Vagina (tissue), 2 donors: ENCODE measurements at regions not wholly inside any gene's neighbourhood (a gene's known extent, or its start where the extent isn't known, plus 50 kb on each side); places are given as distances from the start of the nearest gene placed in this dataset.

Experiments used
- DNase-seq, 2 donors: peaks; one replicate each; pipeline ENCODE4 v3.0.0-alpha.2; 2017; ENCODE audit errors: extremely low spot score in 2 of 2
- H3K27ac ChIP-seq: fragments of 200-600 bp; sonication (generic); one replicate; pipeline ENCODE4 v1.5.1; 2019
- H3K27me3 ChIP-seq: fragments of 200-600 bp; sonication (generic); one replicate; pipeline ENCODE4 v1.5.1; 2019
- H3K36me3 ChIP-seq, 2 donors: fragments of 200-600 bp; sonication (generic); one replicate each; pipeline ENCODE4 v1.5.1; 2017 to 2019
- H3K4me1 ChIP-seq: fragments of 200-600 bp; sonication (generic); one replicate; pipeline ENCODE4 v1.5.1; 2019
- H3K4me3 ChIP-seq, 2 donors: fragments of 200-600 bp; sonication (generic); 1 replicate in 1 of 2; 2 replicates in 1 of 2; pipeline ENCODE4 v1.5.1; 2016 to 2019
- H3K9me3 ChIP-seq: fragments of 200-600 bp; sonication (generic); one replicate; pipeline ENCODE4 v1.5.1; 2019
- CTCF ChIP-seq, 3 experiments: fragments of 450-650 bp in 2 of 3; fragments of 200-600 bp in 1 of 3; sonication (generic) in 1 of 3; IDR thresholded peaks; one replicate each; pipeline ENCODE4 v1.5.1; 2017 to 2019; ENCODE audit warnings: antibody characterized with exemption in 3 of 3, mild to moderate bottlenecking in 2 of 3, moderate library complexity in 2 of 3
- POLR2A ChIP-seq, 2 donors: fragments of 450-650 bp; IDR thresholded peaks; one replicate each; pipeline ENCODE4 v1.6.1; 2017; ENCODE audit warnings: antibody characterized with exemption in 2 of 2, mild to moderate bottlenecking in 2 of 2, moderate library complexity in 2 of 2
- POLR2AphosphoS5 ChIP-seq, 2 donors: sonication (generic); formaldehyde crosslinking; IDR thresholded peaks; one replicate each; pipeline ENCODE4 v1.9.0; 2017; ENCODE audit warnings: antibody characterized with exemption in 2 of 2, mild to moderate bottlenecking in 2 of 2, low read depth in 1 of 2; ENCODE audit not compliant: insufficient read depth in 1 of 2
- intact Hi-C: fragments of 100-400 bp; cut with DNase I; formaldehyde crosslinking; loops from one replicate; pipeline ENCODE4 v1.15.1; 2023

DNA sequence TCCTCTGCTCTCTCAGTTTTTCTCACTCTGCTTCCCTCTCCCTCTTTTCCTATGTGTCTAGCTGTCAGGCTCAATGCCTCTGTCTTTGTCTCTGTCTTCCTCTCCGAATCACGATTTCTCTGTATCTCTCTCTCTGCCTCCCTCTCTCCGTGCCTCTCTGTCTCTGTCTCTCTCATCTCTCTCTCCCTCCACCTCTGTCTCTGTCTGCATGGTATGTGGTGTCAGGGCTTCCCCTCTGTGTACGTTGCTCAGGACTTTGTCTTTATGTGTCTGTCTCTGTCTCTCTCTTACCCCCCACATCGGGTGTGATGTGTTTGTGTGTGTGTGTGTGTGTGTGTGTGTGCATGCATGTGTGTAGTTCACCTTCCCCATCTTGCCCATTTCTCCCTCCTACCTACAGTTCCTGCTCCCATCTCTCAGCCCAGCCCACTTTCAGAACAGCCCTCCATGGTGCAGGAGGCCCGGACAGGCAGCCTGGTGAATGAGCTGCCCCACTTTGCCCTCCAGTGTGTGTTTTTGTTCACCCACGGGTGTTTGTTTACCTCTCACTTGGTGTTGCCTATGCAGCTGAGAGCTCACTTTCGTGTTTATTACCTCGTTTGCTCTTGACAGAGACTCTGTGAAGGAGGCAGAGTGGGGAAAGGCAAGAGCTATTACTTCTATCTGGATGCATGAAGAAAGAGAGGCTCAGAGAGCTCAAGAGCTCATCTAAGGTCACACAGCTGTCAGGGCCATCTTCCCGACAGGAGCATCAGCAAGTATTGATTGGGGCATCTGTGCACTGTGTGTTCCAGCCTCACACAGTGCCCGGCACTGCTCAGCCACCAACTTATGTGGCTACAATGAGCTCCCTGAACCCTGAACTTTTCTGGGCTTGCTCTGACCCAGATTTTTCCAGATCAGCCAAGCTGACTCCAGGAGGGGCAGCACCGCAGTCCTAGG lies 163.5 kb upstream of the ZMIZ1 start:
- no peaks in the 10 kb centered on the region for H3K9me3 ChIP-seq
- intact Hi-C loops, result no loop called here
- no peak overlapping the region for H3K27ac ChIP-seq
- no peaks in the 10 kb centered on the region for H3K36me3 ChIP-seq
- TF ChIP-seq CTCF (IDR thresholded peaks at IDR 0.05), result no peak
- TF ChIP-seq POLR2A (IDR thresholded peaks at IDR 0.05), result no peak
- TF ChIP-seq POLR2AphosphoS5 (IDR thresholded peaks at IDR 0.05; ENCODE audit: insufficient read depth in 1 of 2, low read depth in 1 of 2), result no peak
- H3K27me3 ChIP-seq, result no peaks in the 10 kb centered on the region
- H3K4me1 ChIP-seq, result no peaks in the 10 kb centered on the region
- DNase-seq, result peak; percentile 56 to 95
- H3K4me3 ChIP-seq, result no peak overlapping the region

- no peaks in the 10 kb centered on the region for H3K36me3 ChIP-seq
- intact Hi-C loops, result no loop called here
- TF ChIP-seq CTCF (IDR thresholded peaks at IDR 0.05) (no peak), POLR2AphosphoS5 (IDR thresholded peaks at IDR 0.05; ENCODE audit: insufficient read depth in 1 of 2, low read depth in 1 of 2) (no peak), POLR2A (IDR thresholded peaks at IDR 0.05) (no peak)
- no peaks in the 10 kb centered on the region for H3K9me3 ChIP-seq
- no peak overlapping the region for H3K27ac ChIP-seq
- H3K4me1 ChIP-seq, result no peaks in the 10 kb centered on the region
- DNase-seq, result peak in 1 of 2 donors; percentile 95
- H3K4me3 ChIP-seq, result no peak overlapping the region
- H3K27me3 ChIP-seq, result no peaks in the 10 kb centered on the region
Measured at GRCh38 chr10:78905957-78906308, 162.8 kb upstream of the ZMIZ1 start.

GRCh38 chr10:78906734-78907390 lies 161.9 kb upstream of the ZMIZ1 start:
- no peak for DNase-seq
- H3K9me3 ChIP-seq, result no peaks in the 10 kb centered on the region
- H3K36me3 ChIP-seq, result no peaks in the 10 kb centered on the region
- intact Hi-C loops, result no loop called here
- H3K4me3 ChIP-seq, result no peak overlapping the region
- TF ChIP-seq POLR2AphosphoS5 (IDR thresholded peaks at IDR 0.05; ENCODE audit: insufficient read depth in 1 of 2, low read depth in 1 of 2) (no peak), CTCF (IDR thresholded peaks at IDR 0.05) (no peak), POLR2A (IDR thresholded peaks at IDR 0.05) (no peak)
- no peaks in the 10 kb centered on the region for H3K27me3 ChIP-seq
- no peak overlapping the region for H3K27ac ChIP-seq
- H3K4me1 ChIP-seq, result no peaks in the 10 kb centered on the region

DNA sequence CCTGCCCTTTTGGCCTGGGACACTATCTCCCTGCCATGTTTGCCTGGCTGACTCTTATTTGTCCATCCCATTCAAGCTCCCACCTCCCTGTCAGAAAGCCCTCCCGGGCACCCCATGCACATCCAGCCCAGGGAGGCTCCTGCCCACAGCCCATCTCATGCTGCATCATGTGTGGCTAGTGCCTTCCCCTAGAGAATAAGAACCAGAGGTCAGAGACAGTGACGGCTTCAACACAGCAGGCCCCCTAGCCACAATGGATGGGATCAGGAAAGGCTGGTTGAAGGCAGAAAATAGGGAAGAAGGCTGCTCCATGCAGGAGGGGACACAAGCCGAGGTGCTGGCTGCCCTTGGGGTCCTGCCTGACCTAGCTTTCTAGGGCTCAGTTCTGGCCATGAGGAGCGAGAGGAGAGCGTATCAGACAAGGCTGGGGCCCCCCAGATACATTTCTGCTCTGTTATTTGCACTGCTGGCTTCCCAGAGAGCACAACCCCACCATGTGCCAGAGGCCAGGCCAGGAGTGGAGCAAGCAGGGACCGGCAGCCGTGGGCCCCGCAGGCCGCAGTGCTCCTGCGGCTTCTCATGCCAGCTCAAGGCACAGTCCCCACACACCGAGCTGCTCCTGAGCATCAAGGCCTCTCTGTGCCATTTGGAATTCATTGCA lies 161.1 kb upstream of the ZMIZ1 start:
- Histone ChIP-seq H3K36me3 (no peaks in the 10 kb centered on the region), H3K27ac (no peak overlapping the region), H3K9me3 (no peaks in the 10 kb centered on the region), H3K4me3 (no peak overlapping the region), H3K27me3 (no peaks in the 10 kb centered on the region), H3K4me1 (no peaks in the 10 kb centered on the region)
- intact Hi-C loops, result no loop called here
- DNase-seq, result no peak
- no peak for TF ChIP-seq POLR2A (IDR thresholded peaks at IDR 0.05)
- no peak for TF ChIP-seq POLR2AphosphoS5 (IDR thresholded peaks at IDR 0.05; ENCODE audit: insufficient read depth in 1 of 2, low read depth in 1 of 2)
- TF ChIP-seq CTCF (IDR thresholded peaks at IDR 0.05), result no peak
